ENCODE measurements at regions not wholly inside any gene's neighbourhood (a gene's known extent, or its start where the extent isn't known, plus 50 kb on each side); places are given as distances from the start of the nearest gene placed in this dataset.
"Not testable (repeated sequence)": the region's sequence is repeated elsewhere in the genome, so short reads cannot be mapped to it uniquely, and the experiment has no call there.

- no peak for TF ChIP-seq MCM2 (IDR thresholded peaks at IDR 0.05; ENCODE audit: low read depth)
Observed at GRCh38 chr11:121359591-121359990, 67.0 kb downstream of the SC5D start (continued).

GRCh38 chr11:121362955-121363354 lies 70.4 kb downstream of the SC5D start:
- H3K4me2 ChIP-seq (ENCODE audit: insufficient read depth, low read length); H3K36me3 ChIP-seq (ENCODE audit: control insufficient read depth, insufficient read depth, low read length); H2AFZ ChIP-seq (ENCODE audit: low read depth, low read length); H3K27ac ChIP-seq (ENCODE audit: extremely low read depth, low read depth, low read length); CTCF ChIA-PET (ENCODE audit: low intra/inter-chr PET ratio); BruUV-seq (replicated peaks); ATAC-seq; in situ Hi-C loops (cut with MboI); H3K4me1 ChIP-seq (replicated peaks in 1 of 2; ENCODE audit: control insufficient read depth in 2 of 2, insufficient read depth in 2 of 2, low read length in 2 of 2); H4K20me1 ChIP-seq (replicated peaks; ENCODE audit: control insufficient read depth, insufficient read depth, low read length); DNase-seq (ENCODE audit: extremely low read depth in 1 of 4, low spot score in 3 of 4); H3K9me1 ChIP-seq (ENCODE audit: control insufficient read depth, insufficient read depth, low read length); intact Hi-C loops (cut with micrococcal nuclease); H3K27me3 ChIP-seq (ENCODE audit: control insufficient read depth in 2 of 2, insufficient read depth in 2 of 2, low read length in 2 of 2); H3K79me2 ChIP-seq (ENCODE audit: control insufficient read depth, insufficient read depth, low read length); FAIRE-seq; H3K4me3 ChIP-seq; H3K9me3 ChIP-seq (replicated peaks; ENCODE audit: control insufficient read depth, insufficient read depth, low read depth, low read length); POLR2A ChIA-PET; H3K9ac ChIP-seq (ENCODE audit: insufficient read depth in 1 of 2, low read depth in 2 of 2, low read length in 2 of 2): not testable (repeated sequence)
- WGBS (ENCODE audit: insufficient coverage, low coverage, missing lambda C conversion rate) = 3% methylated on average over 6 of the region's 41 CpGs

- ChIA-PET POLR2A (interaction anchor here (0.6 kb wide), 1 partner anchor 574 kb away, joined by 3 read pairs; no protein-coding TSS in a partner anchor), CTCF (ENCODE audit: low intra/inter-chr PET ratio) (no interaction called here)
- no peak overlapping the region for H3K9ac ChIP-seq (ENCODE audit: insufficient read depth in 1 of 2, low read depth in 2 of 2, low read length in 2 of 2)
- DNase-seq (ENCODE audit: extremely low read depth in 1 of 4, low spot score in 3 of 4) = no peak
- no peaks in the 10 kb centered on the region for H3K9me3 ChIP-seq (replicated peaks; ENCODE audit: control insufficient read depth, insufficient read depth, low read depth, low read length)
- BruUV-seq (replicated peaks) = no TSS peak
- no peak overlapping the region for H3K4me2 ChIP-seq (ENCODE audit: insufficient read depth, low read length)
- no peaks in the 10 kb centered on the region for H3K4me1 ChIP-seq (replicated peaks in 1 of 2; ENCODE audit: control insufficient read depth in 2 of 2, insufficient read depth in 2 of 2, low read length in 2 of 2)
- H3K27ac ChIP-seq (ENCODE audit: extremely low read depth, low read depth, low read length) = no peak overlapping the region
- no peaks in the 10 kb centered on the region for H4K20me1 ChIP-seq (replicated peaks; ENCODE audit: control insufficient read depth, insufficient read depth, low read length)
- H3K27me3 ChIP-seq (ENCODE audit: control insufficient read depth in 2 of 2, insufficient read depth in 2 of 2, low read length in 2 of 2) = peaks cover 2 to 10% of the 10 kb centered on the region in 2 experiments; a peak in 1 of 5 replicates
- no peak for ATAC-seq
- H2AFZ ChIP-seq (ENCODE audit: low read depth, low read length) = no peak overlapping the region
- no peaks in the 10 kb centered on the region for H3K9me1 ChIP-seq (ENCODE audit: control insufficient read depth, insufficient read depth, low read length)
- H3K36me3 ChIP-seq (ENCODE audit: control insufficient read depth, insufficient read depth, low read length) = no peaks in the 10 kb centered on the region
- 0% methylated on average over 4 of the region's 4 CpGs for WGBS (ENCODE audit: insufficient coverage, low coverage, missing lambda C conversion rate)
- FAIRE-seq = no peak
- H3K79me2 ChIP-seq (ENCODE audit: control insufficient read depth, insufficient read depth, low read length) = no peaks in the 10 kb centered on the region
- in situ Hi-C loops (cut with MboI) (no loop called here), intact Hi-C loops (cut with micrococcal nuclease) (no loop called here)
- H3K4me3 ChIP-seq = no peak overlapping the region
- TF ChIP-seq TRIM25 (IDR thresholded peaks at IDR 0.05; ENCODE audit: borderline replicate concordance) (no peak), ZNF133 (CRISPR knock-in tag; IDR thresholded peaks at IDR 0.05) (no peak), ELK3 (CRISPR knock-in tag; IDR thresholded peaks at IDR 0.05) (no peak), CHD2 (IDR thresholded peaks at IDR 0.05; ENCODE audit: low read depth, low read length) (no peak), RBFOX2 (IDR thresholded peaks at IDR 0.05; ENCODE audit: low read depth, low read length) (no peak), MECOM (CRISPR knock-in tag; IDR thresholded peaks at IDR 0.05) (no peak), PHF21A (IDR thresholded peaks at IDR 0.05; ENCODE audit: borderline replicate concordance, low read depth) (no peak), ZBTB9 (CRISPR knock-in tag; IDR thresholded peaks at IDR 0.05) (no peak)
Observed at GRCh38 chr11:121365304-121365703, 72.7 kb downstream of the SC5D start.

All from K562 (cell line).